ENCODE measurements at regions not wholly inside any gene's neighbourhood (a gene's known extent, or its start where the extent isn't known, plus 50 kb on each side); places are given as distances from the start of the nearest gene placed in this dataset.

DNA sequence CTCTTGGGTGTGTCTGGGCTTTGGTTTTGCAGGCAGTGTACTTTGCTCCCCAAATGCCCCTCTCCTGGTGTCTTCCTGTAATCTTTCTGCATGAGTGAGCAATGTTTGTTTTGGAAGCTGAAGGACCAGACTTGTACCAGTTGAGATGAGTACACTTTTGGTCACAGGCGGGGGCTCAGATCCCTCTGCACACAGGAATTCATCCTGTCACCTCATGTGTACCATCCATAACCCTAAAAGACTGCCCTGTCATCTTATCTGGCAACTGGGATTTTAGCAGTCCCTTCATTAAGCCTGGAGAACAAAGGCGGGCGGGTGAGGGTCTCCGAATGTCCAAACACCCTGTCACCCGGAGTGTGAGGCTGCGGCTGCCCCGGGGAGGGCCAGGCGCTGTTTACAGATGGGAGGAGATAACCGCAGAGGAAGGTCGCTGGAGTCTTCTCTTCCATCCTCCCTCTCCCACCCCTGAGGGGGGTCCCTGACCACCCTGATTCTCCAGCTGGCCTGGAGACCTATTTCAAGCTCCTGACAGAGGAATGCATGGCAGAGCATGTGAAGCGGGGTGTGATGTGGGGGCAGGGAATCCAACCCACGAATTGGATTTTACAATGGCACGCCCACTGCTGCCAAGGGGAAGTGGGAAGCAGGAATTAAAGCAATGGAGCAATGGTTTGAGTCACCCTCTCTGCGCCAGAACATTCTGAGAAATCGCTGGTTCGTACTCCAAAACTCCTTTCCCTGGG is 158.2 kb upstream of the MYCN start:
- DNase-seq (ENCODE audit: low spot score in 2 of 2), result no peak

DNA sequence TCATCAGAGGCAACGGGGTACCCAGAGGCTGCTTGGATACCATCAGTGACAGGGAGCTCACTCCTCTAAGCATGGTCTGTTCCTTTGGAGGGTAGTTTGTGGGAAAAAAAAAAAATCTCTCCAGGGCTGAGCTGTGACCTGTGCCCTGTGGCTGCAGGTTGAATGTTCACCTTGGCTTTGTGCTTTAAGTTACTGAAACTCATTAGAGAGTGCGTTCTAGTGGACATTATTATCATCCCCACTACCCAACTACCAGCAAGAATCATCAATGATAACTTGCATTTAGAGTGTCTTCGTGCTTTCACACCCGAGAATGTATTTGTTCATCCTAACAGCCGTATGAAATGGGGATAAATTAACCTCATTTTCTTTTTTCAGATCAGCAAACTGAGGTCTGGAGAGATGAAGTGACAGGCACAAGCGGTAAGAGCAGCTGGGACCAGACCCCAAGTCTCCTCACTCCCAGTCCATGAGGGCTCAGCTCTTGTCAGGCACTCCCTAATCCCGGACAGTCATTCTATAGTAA is 157.5 kb upstream of the MYCN start:
- Histone ChIP-seq H3K4me3 (no peak overlapping the region), H3K9me3 (no peaks in the 10 kb centered on the region), H3K27ac (no peak overlapping the region), H3K36me3 (no peaks in the 10 kb centered on the region), H3K4me1 (no peaks in the 10 kb centered on the region), H3K27me3 (peaks cover 0 to 10% of the 10 kb centered on the region in 2 donors)
- intact Hi-C loops (cut with DNase I; ENCODE audit: low total_unique reads), result no loop called here
- DNase-seq (ENCODE audit: low spot score in 2 of 2), result no peak
- TF ChIP-seq POLR2A (IDR thresholded peaks at IDR 0.05), result no peak
- TF ChIP-seq POLR2AphosphoS5 (IDR thresholded peaks at IDR 0.05), result no peak
- TF ChIP-seq, protein P1, sequence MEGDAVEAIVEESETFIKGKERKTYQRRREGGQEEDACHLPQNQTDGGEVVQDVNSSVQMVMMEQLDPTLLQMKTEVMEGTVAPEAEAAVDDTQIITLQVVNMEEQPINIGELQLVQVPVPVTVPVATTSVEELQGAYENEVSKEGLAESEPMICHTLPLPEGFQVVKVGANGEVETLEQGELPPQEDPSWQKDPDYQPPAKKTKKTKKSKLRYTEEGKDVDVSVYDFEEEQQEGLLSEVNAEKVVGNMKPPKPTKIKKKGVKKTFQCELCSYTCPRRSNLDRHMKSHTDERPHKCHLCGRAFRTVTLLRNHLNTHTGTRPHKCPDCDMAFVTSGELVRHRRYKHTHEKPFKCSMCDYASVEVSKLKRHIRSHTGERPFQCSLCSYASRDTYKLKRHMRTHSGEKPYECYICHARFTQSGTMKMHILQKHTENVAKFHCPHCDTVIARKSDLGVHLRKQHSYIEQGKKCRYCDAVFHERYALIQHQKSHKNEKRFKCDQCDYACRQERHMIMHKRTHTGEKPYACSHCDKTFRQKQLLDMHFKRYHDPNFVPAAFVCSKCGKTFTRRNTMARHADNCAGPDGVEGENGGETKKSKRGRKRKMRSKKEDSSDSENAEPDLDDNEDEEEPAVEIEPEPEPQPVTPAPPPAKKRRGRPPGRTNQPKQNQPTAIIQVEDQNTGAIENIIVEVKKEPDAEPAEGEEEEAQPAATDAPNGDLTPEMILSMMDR (IDR thresholded peaks at IDR 0.05), result no peak

More for the DNA sequence above, 158.2 kb upstream of the MYCN start:
- Histone ChIP-seq H3K27me3 (peaks cover 0 to 10% of the 10 kb centered on the region in 2 donors), H3K4me3 (no peak overlapping the region), H3K27ac (no peak overlapping the region), H3K36me3 (no peaks in the 10 kb centered on the region), H3K4me1 (no peaks in the 10 kb centered on the region), H3K9me3 (no peaks in the 10 kb centered on the region)
- intact Hi-C loops (cut with DNase I; ENCODE audit: low total_unique reads), result no loop called here
- TF ChIP-seq POLR2A (IDR thresholded peaks at IDR 0.05) (no peak), POLR2AphosphoS5 (IDR thresholded peaks at IDR 0.05) (no peak)
- TF ChIP-seq, protein P1 (IDR thresholded peaks at IDR 0.05), result no peak

DNA sequence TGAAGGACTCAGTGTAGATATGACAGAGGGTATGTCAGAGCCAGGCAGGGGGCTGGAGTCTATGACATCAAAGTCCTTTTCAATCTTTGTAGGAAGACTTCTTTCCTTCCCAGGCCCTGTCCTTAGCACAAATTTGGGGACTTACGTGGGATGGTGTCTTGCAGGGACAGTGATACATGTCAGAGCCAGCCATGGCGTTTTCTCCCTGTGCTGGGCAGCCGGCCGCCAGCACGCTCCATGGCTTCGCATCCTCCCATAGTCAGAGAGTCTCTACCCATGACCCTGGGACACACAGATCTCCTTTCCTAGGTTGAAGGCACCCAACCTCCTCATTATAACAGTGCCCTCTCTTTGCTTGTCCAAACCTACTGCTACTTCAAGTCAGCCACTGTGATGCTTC is 156.9 kb upstream of the MYCN start:
- Histone ChIP-seq H3K4me3 (no peak overlapping the region), H3K36me3 (no peaks in the 10 kb centered on the region), H3K9me3 (no peaks in the 10 kb centered on the region), H3K27me3 (peaks cover 0 to 10% of the 10 kb centered on the region in 2 donors), H3K27ac (no peak overlapping the region), H3K4me1 (no peaks in the 10 kb centered on the region)
- DNase-seq (ENCODE audit: low spot score in 2 of 2), result no peak
- intact Hi-C loops (cut with DNase I; ENCODE audit: low total_unique reads), result no loop called here
- TF ChIP-seq, protein P1 (IDR thresholded peaks at IDR 0.05), result no peak
- TF ChIP-seq POLR2AphosphoS5 (IDR thresholded peaks at IDR 0.05) (no peak), POLR2A (IDR thresholded peaks at IDR 0.05) (no peak)

DNA sequence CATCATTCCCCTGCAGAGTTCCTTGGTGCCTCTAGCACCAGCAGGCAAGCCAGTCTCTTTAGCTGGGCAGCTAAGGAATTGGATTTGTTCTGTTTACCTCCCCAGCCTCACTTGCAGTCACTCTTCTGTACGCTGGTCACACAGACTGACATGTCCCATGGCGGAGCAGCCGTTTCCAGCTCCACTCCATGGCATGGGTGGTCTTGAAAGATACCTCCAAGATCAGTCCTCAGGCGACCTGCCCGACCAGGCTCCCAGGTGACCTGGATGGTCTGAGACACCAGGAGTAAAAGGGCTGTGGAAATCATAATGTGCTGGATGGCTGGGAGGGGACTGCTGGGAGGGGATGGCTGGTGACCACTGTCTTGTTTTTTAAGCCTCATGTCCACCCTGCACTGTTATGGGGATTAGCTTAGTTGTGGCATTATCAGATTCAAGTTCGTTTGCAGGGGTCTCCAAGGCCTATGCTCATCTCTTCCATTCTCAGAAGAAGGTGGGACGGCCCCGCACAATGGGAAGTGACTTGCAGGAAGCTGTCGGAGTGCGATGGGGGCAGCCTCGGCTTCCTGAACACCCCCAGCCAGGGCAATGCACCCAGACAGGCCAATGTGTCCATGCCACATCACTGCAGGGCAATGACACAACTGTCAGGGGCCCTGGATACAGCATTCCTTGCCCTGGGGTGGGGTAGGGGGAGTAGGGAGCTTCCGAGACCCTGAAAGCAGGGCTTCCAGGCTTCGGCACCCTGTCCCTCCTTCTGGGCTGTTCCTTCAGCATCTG is 156.1 kb upstream of the MYCN start:
- Histone ChIP-seq H3K4me3 (no peak overlapping the region), H3K4me1 (no peaks in the 10 kb centered on the region), H3K27ac (no peak overlapping the region), H3K9me3 (no peaks in the 10 kb centered on the region), H3K27me3 (peaks cover 0 to 10% of the 10 kb centered on the region in 2 donors), H3K36me3 (no peaks in the 10 kb centered on the region)
- intact Hi-C loops (cut with DNase I; ENCODE audit: low total_unique reads), result no loop called here
- no peak for TF ChIP-seq POLR2AphosphoS5 (IDR thresholded peaks at IDR 0.05)
- TF ChIP-seq, protein P1 (IDR thresholded peaks at IDR 0.05), result no peak
- TF ChIP-seq POLR2A (IDR thresholded peaks at IDR 0.05), result no peak
- no peak for DNase-seq (ENCODE audit: low spot score in 2 of 2)
